B cell (primary cell): ENCODE measurements at regions not wholly inside any gene's neighbourhood (a gene's known extent, or its start where the extent isn't known, plus 50 kb on each side); places are given as distances from the start of the nearest gene placed in this dataset.

Experiments used
- CTCF ChIP-seq: fragments of 200-600 bp; IDR thresholded peaks from one replicate; pipeline ENCODE4 v1.8.0; 2022; ENCODE audit warnings: antibody characterized with exemption, mild to moderate bottlenecking
- EZH2 ChIP-seq: IDR thresholded peaks from 2 replicates; pipeline ENCODE4 v1.6.1; 2012; ENCODE audit warnings: borderline replicate concordance, low read depth, mild to moderate bottlenecking, moderate library complexity, low read length; ENCODE audit not compliant: insufficient read depth, poor library complexity, severe bottlenecking

- TF ChIP-seq CTCF (no peak), EZH2 (no peak)
Measured at GRCh38 chr3:40862946-40863345, 336.4 kb upstream of the CTNNB1 start.
